Ovary (tissue), 7 donors: ENCODE measurements at regions not wholly inside any gene's neighbourhood (a gene's known extent, or its start where the extent isn't known, plus 50 kb on each side); places are given as distances from the start of the nearest gene placed in this dataset.

Experiments
- DNase-seq, 5 donors: peaks; one replicate each; pipeline ENCODE4 v3.0.0-alpha.2; 2019 to 2020
- H3K27ac ChIP-seq, 2 donors: fragments of 200-600 bp; one replicate each; pipeline versions ENCODE4 v1.5.1 to v1.8.0; 2019 to 2022
- H3K27me3 ChIP-seq: fragments of 200-600 bp; one replicate; pipeline ENCODE4 v1.8.0; 2022
- H3K36me3 ChIP-seq: fragments of 200-600 bp; sonication (generic); one replicate; pipeline ENCODE4 v1.5.1; 2019
- H3K4me1 ChIP-seq: one replicate; pipeline ENCODE4 v1.8.1; 2013; ENCODE audit warnings: mild to moderate bottlenecking, moderate library complexity; ENCODE audit not compliant: insufficient read depth
- H3K4me3 ChIP-seq: fragments of 200-600 bp; sonication (generic); one replicate; pipeline ENCODE4 v1.5.1; 2017
- H3K9me3 ChIP-seq, 2 donors: fragments of 200-600 bp in 1 of 2; sonication (generic) in 1 of 2; one replicate each; pipeline versions ENCODE4 v1.5.1 to v1.8.1; 2013 to 2019; ENCODE audit warnings: mild to moderate bottlenecking in 1 of 2, moderate library complexity in 1 of 2
- CTCF ChIP-seq, 3 donors: fragments of 450-650 bp in 2 of 3; fragments of 200-600 bp in 1 of 3; IDR thresholded peaks; one replicate each; pipeline versions ENCODE4 v1.5.1 to v1.8.0; 2016 to 2022; ENCODE audit warnings: antibody characterized with exemption in 3 of 3, mild to moderate bottlenecking in 1 of 3
- EP300 ChIP-seq: sonication (generic); formaldehyde crosslinking; IDR thresholded peaks from one replicate; pipeline ENCODE4 v1.6.1; 2017; ENCODE audit warnings: antibody characterized with exemption
- POLR2A ChIP-seq: fragments of 450-650 bp; IDR thresholded peaks from one replicate; pipeline ENCODE4 v1.6.1; 2017; ENCODE audit warnings: antibody characterized with exemption, mild to moderate bottlenecking, moderate library complexity
- WGBS, 3 donors: extraction: QIAGEN DNeasy Blood & Tissue Kit in 1 of 3; methylation state at CpG; one replicate each; pipeline versions ENCODE4 v1.1.5 to v1.1.7; 2013 to 2017; 5-methylcytosine and 5-hydroxymethylcytosine counted together
- intact Hi-C, 4 donors: fragments of 100-400 bp; cut with DNase I; formaldehyde crosslinking; loops; one replicate each; pipeline versions ENCODE4 v1.11.0 to v1.15.1; 2022 to 2023
- donor health status: DM: no; HTN: no; CAD: no; lungs with moderate emphysema.
- donor health status: DM: no; HTN: no; CAD: no.
- donor health status: Bipolar disorder and iron deficiency.
- donor health status: DM: no; HTN: no; CAD: no.
- donor health status: DM: yes; HTN: yes; CAD: no.

GRCh38 chr12:58629376-58629775 lies 290.9 kb downstream of the LRIG3 start:
- no peak for DNase-seq
- Histone ChIP-seq H3K9me3 (no peaks in the 10 kb centered on the region), H3K27me3 (no peaks in the 10 kb centered on the region), H3K4me1 (no peaks in the 10 kb centered on the region), H3K4me3 (no peak overlapping the region), H3K36me3 (no peaks in the 10 kb centered on the region), H3K27ac (no peak overlapping the region)
- no peak for TF ChIP-seq CTCF (IDR thresholded peaks at IDR 0.05)
- no peak for TF ChIP-seq POLR2A
- no peak for TF ChIP-seq EP300
- intact Hi-C loops, result no loop called here
- 44 to 77% (median 64%) methylated on average over 1 of the region's 1 CpG for WGBS, 3 donors

GRCh38 chr12:58633479-58633878 lies 286.8 kb downstream of the LRIG3 start:
- no peak overlapping the region for H3K27ac ChIP-seq
- no peaks in the 10 kb centered on the region for H3K27me3 ChIP-seq
- intact Hi-C loops, result no loop called here
- TF ChIP-seq EP300 (no peak), CTCF (IDR thresholded peaks at IDR 0.05) (no peak), POLR2A (no peak)
- no peaks in the 10 kb centered on the region for H3K36me3 ChIP-seq
- H3K9me3 ChIP-seq, result no peaks in the 10 kb centered on the region
- no peaks in the 10 kb centered on the region for H3K4me1 ChIP-seq
- H3K4me3 ChIP-seq, result no peak overlapping the region
- no peak for DNase-seq

- no peaks in the 10 kb centered on the region for H3K27me3 ChIP-seq
- WGBS, 3 donors, result 32 to 37% (median 34%) methylated on average over 4 of the region's 4 CpGs
- DNase-seq, result no peak
These were observed 280.9 kb downstream of the LRIG3 start for GRCh38 chr12:58639318-58639934.

GRCh38 chr12:58640314-58640713 lies 280.0 kb downstream of the LRIG3 start:
- no peak for DNase-seq
- no peak overlapping the region for H3K27ac ChIP-seq
- H3K4me1 ChIP-seq, result no peaks in the 10 kb centered on the region
- TF ChIP-seq CTCF (IDR thresholded peaks at IDR 0.05), result no peak
- TF ChIP-seq POLR2A, result no peak
- TF ChIP-seq EP300, result no peak
- H3K36me3 ChIP-seq, result no peaks in the 10 kb centered on the region
- H3K9me3 ChIP-seq, result no peaks in the 10 kb centered on the region
- intact Hi-C loops, result no loop called here
- WGBS, 3 donors, result 96 to 100% (median 97%) methylated on average over 1 of the region's 1 CpG
- H3K27me3 ChIP-seq, result no peaks in the 10 kb centered on the region
- H3K4me3 ChIP-seq, result no peak overlapping the region

More at GRCh38 chr12:58639318-58639934, 280.9 kb downstream of the LRIG3 start:
- intact Hi-C loops, result no loop called here
- no peak overlapping the region for H3K4me3 ChIP-seq
- TF ChIP-seq POLR2A (no peak), EP300 (no peak), CTCF (IDR thresholded peaks at IDR 0.05) (no peak)
- no peaks in the 10 kb centered on the region for H3K9me3 ChIP-seq
- H3K27ac ChIP-seq, result no peak overlapping the region
- no peaks in the 10 kb centered on the region for H3K4me1 ChIP-seq
- H3K36me3 ChIP-seq, result no peaks in the 10 kb centered on the region

- TF ChIP-seq POLR2A, result no peak
- no peak for TF ChIP-seq CTCF (IDR thresholded peaks at IDR 0.05)
- TF ChIP-seq EP300, result no peak
- intact Hi-C loops, result no loop called here
These were observed 274.4 kb downstream of the LRIG3 start for GRCh38 chr12:58645946-58646345.

More at GRCh38 chr12:58645946-58646345, 274.4 kb downstream of the LRIG3 start:
- no peak for DNase-seq
- 77 to 81% (median 80%) methylated on average over 2 of the region's 2 CpGs for WGBS, 3 donors
- Histone ChIP-seq H3K27ac (no peak overlapping the region), H3K4me1 (no peaks in the 10 kb centered on the region), H3K9me3 (no peaks in the 10 kb centered on the region), H3K36me3 (no peaks in the 10 kb centered on the region), H3K27me3 (no peaks in the 10 kb centered on the region), H3K4me3 (no peak overlapping the region)
